ENCODE measurements at regions not wholly inside any gene's neighbourhood (a gene's known extent, or its start where the extent isn't known, plus 50 kb on each side); places are given as distances from the start of the nearest gene placed in this dataset.
A peak's percentile ranks its signal among the peaks of the same experiment; 100 is the strongest.
"Not testable (repeated sequence)": the region's sequence is repeated elsewhere in the genome, so short reads cannot be mapped to it uniquely, and the experiment has no call there.

GRCh38 chr12:60501124-60501729 is 905.4 kb downstream of the SLC16A7 start:
- DNase-seq, result no peak
- in situ Hi-C loops (cut with MboI; ENCODE audit: low pct_unique_long_range_greater_than_20kb, low sequenced_read_pairs), result no loop called here

GRCh38 chr12:60522684-60523400 is 927.0 kb downstream of the SLC16A7 start:
- in situ Hi-C loops (cut with MboI; ENCODE audit: low pct_unique_long_range_greater_than_20kb, low sequenced_read_pairs), result no loop called here
- no peak for DNase-seq

DNA sequence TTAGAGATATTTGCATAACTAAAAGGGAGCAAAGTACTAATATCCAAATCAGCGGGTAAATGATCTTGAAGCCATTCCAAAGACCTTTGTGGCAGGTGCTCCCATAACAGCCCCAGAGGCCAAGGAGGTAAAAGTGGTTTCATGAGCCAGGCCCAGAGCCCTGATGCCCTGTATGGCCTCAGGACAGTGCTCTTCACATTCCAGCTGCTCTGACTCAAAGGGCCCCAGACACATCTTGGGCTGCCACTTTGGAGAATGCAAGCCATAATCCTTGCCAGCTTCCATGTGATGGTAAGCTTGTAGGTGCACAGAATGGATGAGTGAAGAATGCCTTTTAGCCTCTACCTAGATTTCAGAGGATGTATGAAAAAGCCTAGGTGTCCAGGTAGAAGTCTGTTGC is 933.4 kb downstream of the SLC16A7 start:
- DNase-seq, result no peak
- in situ Hi-C loops (cut with MboI; ENCODE audit: low pct_unique_long_range_greater_than_20kb, low sequenced_read_pairs), result no loop called here

DNA sequence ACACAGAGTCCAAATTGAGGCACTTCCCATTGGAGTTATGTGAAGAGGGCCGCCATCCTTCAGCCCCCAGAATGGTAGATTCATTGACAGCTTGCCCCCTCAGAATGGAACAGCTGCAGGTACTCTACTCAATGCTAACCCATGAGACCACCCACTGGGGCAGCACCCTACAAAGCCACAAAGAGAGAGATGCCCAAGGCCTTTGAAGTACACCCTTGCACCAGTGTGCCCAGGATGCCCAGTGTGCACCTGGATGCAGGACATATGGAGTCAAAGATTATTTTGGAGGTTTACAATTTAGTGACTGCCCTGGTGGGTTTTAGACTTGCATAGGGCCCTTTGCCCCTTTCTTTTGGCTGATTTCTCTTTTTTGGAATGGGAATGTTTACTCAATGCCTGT is 933.9 kb downstream of the SLC16A7 start:
- in situ Hi-C loops (cut with MboI; ENCODE audit: low pct_unique_long_range_greater_than_20kb, low sequenced_read_pairs), result no loop called here
- DNase-seq, result no peak

DNA sequence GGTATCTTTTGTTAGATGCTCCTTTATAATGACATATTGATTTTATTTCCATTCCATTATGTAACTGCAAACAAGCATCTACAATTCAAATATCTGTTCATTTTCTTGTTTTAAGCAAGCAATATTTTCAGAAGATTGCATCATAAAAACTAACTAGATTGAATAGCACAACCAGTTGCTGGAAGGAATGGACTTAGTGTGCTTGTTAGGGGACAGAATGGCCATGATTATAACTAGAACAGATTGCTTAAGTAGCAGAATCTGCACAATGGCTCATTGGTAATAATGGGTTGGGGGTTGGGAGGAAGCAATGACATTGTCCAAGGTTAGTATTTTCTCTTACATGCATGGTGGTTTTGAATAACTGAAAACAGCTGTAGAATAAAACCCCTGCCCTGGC is 939.5 kb downstream of the SLC16A7 start:
- DNase-seq, result no peak
- in situ Hi-C loops (cut with MboI; ENCODE audit: low pct_unique_long_range_greater_than_20kb, low sequenced_read_pairs), result no loop called here

GRCh38 chr12:60539592-60539991 is 943.8 kb downstream of the SLC16A7 start:
- no peak for DNase-seq
- in situ Hi-C loops (cut with MboI; ENCODE audit: low pct_unique_long_range_greater_than_20kb, low sequenced_read_pairs), result no loop called here

GRCh38 chr12:60568914-60569313 is 973.1 kb downstream of the SLC16A7 start:
- DNase-seq, result no peak
- in situ Hi-C loops (cut with MboI; ENCODE audit: low pct_unique_long_range_greater_than_20kb, low sequenced_read_pairs), result no loop called here

DNA sequence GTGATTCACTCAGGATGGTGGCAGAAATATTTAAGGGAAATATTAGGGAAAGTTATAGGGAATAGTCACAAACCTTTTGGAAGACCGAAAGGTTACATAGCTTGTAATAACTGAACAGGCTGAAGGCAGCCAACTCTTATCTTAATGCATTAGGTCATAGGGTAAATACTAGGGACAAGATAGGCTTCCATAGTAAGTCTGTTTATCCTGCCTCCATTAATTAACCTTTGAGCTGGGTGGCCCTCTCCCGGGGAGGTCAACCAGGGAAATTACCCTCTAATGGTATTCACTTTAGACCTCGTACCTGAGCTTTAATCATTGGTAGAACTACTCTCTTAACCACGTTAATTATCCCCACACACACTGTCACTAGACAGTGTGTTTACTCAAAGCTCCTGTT is 981.8 kb downstream of the SLC16A7 start:
- in situ Hi-C loops (cut with MboI; ENCODE audit: low pct_unique_long_range_greater_than_20kb, low sequenced_read_pairs), result no loop called here
- no peak for DNase-seq

- in situ Hi-C loops (cut with MboI; ENCODE audit: low pct_unique_long_range_greater_than_20kb, low sequenced_read_pairs); DNase-seq: not testable (repeated sequence)
Observed at GRCh38 chr12:60587664-60588063, 991.8 kb downstream of the SLC16A7 start.

GRCh38 chr12:60594035-60594711 is 998.3 kb downstream of the SLC16A7 start:
- no peak for DNase-seq
- in situ Hi-C loops (cut with MboI; ENCODE audit: low pct_unique_long_range_greater_than_20kb, low sequenced_read_pairs), result no loop called here

DNA sequence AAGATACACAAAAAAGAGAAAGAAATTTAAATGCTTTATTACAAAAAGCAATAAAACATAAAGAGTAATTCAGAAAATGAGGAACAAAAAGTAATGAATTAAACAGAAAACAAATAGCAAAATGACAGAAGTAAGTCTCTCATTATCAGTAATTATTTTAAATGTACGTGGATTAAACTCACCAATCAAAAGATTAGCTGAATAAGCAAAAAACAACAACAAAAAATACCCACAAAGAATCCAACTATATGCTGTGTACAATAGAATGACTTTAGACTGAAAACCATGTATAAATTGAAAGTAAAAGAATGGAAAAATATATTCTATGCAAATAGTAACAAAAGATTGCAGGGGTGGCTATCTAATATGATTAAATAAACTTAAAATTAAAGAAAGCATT is 1006.8 kb downstream of the SLC16A7 start:
- in situ Hi-C loops (cut with MboI; ENCODE audit: low pct_unique_long_range_greater_than_20kb, low sequenced_read_pairs), result no loop called here
- DNase-seq, result no peak

DNA sequence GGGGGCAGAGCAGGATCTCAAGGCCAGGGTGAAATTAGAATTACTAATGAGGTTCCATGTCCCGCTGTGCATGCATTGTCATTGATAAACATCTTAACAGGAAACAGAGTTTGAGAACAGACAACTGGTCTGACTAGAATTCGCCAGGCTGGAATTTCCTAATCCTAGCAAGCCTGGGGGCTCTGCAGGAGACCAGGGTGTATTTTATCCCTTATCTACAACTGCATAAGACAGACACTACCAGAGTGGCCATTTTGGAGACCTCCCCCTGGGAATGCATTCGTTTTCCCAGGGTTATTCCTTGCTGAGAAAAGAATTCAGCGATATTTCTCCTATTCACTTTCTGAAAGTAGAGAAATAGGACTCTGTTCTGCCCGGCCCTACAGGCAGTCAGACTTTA is 1007.6 kb downstream of the SLC16A7 start:
- in situ Hi-C loops (cut with MboI; ENCODE audit: low pct_unique_long_range_greater_than_20kb, low sequenced_read_pairs); DNase-seq: not testable (repeated sequence)

- no peak for DNase-seq
- in situ Hi-C loops (cut with MboI; ENCODE audit: low pct_unique_long_range_greater_than_20kb, low sequenced_read_pairs), result no loop called here
Observed at GRCh38 chr12:60616400-60616799, 1020.6 kb downstream of the SLC16A7 start.

DNA sequence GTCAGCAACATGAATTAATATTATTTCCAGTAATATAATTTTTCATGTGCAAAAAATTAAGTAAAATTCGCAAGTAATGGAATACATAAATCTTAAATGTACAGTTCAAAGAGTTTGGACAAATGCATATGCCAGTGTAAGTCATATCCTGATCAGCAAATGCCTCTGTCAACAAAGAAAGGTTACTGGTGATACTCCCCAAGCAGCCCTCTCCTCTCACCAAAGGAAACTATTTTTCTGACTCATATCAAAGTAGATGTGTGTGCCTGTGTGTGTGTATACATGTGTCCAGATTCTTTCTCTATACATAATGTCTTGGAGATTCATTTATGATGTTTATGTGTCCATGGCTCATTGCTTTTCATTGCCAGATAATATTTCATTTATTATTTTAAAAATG is 1035.0 kb downstream of the SLC16A7 start:
- in situ Hi-C loops (cut with MboI; ENCODE audit: low pct_unique_long_range_greater_than_20kb, low sequenced_read_pairs), result no loop called here
- no peak for DNase-seq

DNA sequence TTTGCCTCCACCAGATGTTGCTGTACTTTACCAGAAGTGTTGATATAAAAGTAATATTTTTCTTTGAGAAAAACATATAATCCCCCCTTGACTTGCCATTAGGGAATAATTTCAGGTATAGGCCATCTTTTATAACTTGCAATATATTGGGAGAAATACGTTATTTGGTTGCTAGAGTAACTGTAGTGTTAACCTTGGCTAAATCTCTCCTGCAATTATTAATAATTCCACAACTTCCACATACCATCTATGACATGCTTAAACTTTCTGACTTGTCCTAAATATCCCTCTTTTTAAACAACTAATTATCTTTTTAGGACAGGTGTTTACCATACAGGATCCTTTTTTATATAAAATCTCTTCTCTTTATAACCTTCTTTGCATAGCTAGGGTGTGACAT is 1048.2 kb downstream of the SLC16A7 start:
- no peak for DNase-seq
- in situ Hi-C loops (cut with MboI; ENCODE audit: low pct_unique_long_range_greater_than_20kb, low sequenced_read_pairs), result no loop called here

GRCh38 chr12:60666895-60667294 is 1071.1 kb downstream of the SLC16A7 start:
- in situ Hi-C loops (cut with MboI; ENCODE audit: low pct_unique_long_range_greater_than_20kb, low sequenced_read_pairs), result no loop called here

GRCh38 chr12:60672949-60673348 is 1077.1 kb downstream of the SLC16A7 start:
- DNase-seq, result no peak
- in situ Hi-C loops (cut with MboI; ENCODE audit: low pct_unique_long_range_greater_than_20kb, low sequenced_read_pairs), result no loop called here

More at GRCh38 chr12:60666895-60667294, 1071.1 kb downstream of the SLC16A7 start:
- no peak for DNase-seq

DNA sequence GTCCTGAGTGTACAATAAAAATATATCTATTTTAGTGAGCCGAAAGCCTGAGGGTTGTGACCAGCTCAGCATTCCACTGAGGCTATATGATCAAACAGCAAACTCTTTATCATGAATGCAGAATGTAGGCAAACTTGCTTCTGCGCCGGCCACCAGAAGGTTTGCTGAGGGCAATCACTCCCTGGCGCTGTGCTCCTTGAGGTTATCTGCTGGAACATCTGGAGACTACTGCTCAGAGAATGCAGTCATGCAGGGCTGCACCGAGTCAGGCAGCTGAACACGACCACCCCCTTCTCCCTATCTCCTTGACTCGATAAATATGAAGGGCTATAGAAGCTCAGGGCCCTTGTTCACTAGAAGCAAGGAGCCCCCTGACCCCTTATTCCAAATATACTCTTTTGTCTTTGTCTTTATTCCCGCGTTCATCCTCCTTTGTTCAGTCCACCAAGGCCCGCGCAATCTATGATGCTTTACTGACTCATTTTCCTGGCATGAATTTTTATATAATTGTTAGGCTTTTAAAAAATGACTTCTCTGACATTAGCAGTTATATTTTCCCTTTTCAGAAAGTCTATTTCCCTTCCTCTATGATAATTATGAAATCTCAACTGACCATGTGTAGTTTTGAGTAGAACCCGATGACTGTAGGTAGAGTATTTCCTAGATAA is 1089.3 kb downstream of the SLC16A7 start:
- in situ Hi-C loops (cut with MboI; ENCODE audit: low pct_unique_long_range_greater_than_20kb, low sequenced_read_pairs), result no loop called here
- no peak for DNase-seq

DNA sequence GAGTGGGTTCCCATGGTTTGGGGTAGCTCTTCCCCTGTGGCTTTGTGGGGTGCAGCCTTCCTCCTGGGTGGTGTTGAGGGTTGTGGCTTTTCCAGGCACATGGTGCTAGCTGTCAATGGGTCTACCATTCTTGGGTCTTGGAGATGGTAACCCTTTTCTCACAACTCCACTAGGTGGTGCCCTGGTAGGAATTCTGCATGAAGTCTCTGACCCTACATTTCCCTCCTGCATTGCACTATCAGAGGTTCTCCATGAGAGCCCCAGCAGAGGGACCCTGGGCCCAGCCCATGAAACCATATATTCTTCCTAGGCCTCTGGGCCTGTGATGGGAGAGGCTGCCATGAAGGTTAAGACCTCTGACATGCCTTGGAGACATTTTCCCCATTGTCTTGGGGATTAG is 1093.3 kb downstream of the SLC16A7 start:
- in situ Hi-C loops (cut with MboI; ENCODE audit: low pct_unique_long_range_greater_than_20kb, low sequenced_read_pairs), result no loop called here

DNA sequence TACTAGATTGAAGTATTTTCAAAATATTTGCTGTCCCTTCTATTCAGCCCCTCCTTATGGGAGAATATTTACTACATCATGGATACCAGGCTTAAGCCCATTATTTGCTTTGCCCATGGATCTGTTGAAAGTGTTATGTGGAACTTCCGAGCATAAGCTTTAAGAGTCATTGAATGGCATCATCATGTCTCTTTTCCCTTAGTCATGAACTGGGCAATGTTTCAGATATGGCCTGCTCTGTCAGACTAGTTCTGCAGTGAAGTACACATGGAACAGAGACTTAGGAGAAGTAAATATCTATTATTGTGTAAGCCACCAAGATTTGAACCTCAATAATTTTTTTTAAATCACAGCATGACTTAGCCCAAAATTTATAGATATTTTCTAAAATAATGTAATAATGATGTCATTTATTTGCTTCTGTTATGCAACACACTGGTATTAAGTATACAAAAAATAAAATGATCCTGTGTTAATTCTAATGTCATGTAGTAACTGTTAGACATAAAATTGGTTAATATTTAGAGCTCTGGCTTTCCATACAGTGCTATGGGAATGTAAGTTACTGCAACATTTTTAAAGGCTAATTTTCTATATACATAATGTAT is 1097.3 kb downstream of the SLC16A7 start:
- in situ Hi-C loops (cut with MboI; ENCODE audit: low pct_unique_long_range_greater_than_20kb, low sequenced_read_pairs), result no loop called here

More for the DNA sequence above, 1093.3 kb downstream of the SLC16A7 start:
- DNase-seq, result peak; percentile 11

More for the DNA sequence above, 1097.3 kb downstream of the SLC16A7 start:
- DNase-seq, result no peak
